ENCODE measurements at regions not wholly inside any gene's neighbourhood (a gene's known extent, or its start where the extent isn't known, plus 50 kb on each side); places are given as distances from the start of the nearest gene placed in this dataset.
"Not testable (repeated sequence)": the region's sequence is repeated elsewhere in the genome, so short reads cannot be mapped to it uniquely, and the experiment has no call there.

DNA sequence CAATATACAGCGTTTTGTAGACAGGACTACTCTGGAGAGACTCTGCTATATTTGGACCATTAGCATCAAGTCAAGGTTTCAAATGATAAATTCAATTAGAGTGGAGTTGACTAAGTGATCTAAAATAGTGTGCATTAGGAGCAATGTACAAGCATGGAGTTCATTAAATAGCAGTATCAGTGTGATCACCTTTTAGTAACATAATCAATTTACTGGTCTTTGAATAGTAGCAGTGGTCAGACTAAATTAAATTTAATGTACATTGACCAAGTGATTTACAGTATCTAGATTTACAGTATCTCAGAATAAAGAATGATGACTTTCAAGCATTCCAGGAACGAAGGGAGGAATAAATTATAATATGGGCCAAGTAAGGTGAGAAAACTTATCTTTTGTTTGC lies 489.6 kb upstream of the ADGRL4 start:
- H3K36me3 Mint-ChIP-seq (ENCODE audit: low read depth): no peaks in the 10 kb centered on the region
- intact Hi-C loops (cut with micrococcal nuclease): no loop called here
- H3K27me3 Mint-ChIP-seq (ENCODE audit: low read depth): no peaks in the 10 kb centered on the region
- no peaks in the 10 kb centered on the region for H3K4me1 Mint-ChIP-seq (ENCODE audit: low read depth)
- H3K9me3 Mint-ChIP-seq: peaks cover 4% of the 10 kb centered on the region
- no peak for DNase-seq (ENCODE audit: low spot score)
- H3K4me3 Mint-ChIP-seq (ENCODE audit: low read depth): no peak overlapping the region
- H3K27ac Mint-ChIP-seq: no peak overlapping the region

DNA sequence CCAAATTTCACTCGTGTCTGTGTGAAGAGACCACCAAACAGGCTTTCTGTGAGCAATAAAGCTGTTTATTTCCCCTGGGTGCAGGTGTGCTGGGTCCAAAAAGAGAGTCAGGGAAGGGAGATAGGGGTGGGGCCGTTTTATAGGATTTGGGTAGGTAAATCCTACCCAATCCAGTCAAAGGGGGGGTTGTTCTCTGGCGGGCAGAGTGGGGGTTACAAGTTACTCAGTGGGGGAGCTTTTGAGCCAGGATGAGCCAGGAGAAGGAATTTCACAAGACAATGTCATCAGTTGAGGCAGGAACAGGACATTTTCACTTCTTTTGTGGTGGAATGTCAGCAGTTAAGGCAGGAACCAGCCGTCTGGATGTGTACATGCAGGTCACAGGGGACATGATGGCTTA lies 487.2 kb upstream of the ADGRL4 start:
- H3K27ac Mint-ChIP-seq; intact Hi-C loops (cut with micrococcal nuclease); H3K36me3 Mint-ChIP-seq (ENCODE audit: low read depth): not testable (repeated sequence)

DNA sequence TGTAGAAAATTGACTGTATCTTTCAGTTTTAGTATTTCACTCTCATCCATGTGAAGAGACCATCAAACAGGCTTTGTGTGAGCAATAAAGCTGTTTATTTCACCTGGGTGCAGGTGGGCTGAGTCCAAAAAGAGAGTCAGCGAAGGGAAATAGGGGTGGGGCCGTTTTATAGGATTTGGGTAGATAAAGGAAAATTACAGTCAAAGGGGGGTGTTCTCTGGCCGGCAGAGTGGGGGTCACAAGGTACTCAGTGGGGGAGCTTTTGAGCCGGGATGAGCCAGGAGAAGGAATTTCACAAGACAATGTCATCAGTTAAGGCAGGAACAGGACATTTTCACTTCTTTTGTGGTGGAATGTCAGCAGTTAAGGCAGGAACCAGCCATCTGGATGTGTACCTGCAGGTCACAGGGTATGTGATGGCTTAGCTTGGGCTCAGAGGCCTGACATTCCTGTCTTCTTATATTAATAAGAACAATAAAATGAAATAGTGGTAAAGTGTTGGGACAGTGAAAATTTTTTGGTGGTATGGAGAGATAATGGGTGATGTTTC lies 482.1 kb upstream of the ADGRL4 start:
- peaks cover 11% of the 10 kb centered on the region for H3K9me3 Mint-ChIP-seq
- H3K27me3 Mint-ChIP-seq (ENCODE audit: low read depth); intact Hi-C loops (cut with micrococcal nuclease); H3K36me3 Mint-ChIP-seq (ENCODE audit: low read depth); DNase-seq (ENCODE audit: low spot score); H3K4me1 Mint-ChIP-seq (ENCODE audit: low read depth); H3K27ac Mint-ChIP-seq; H3K4me3 Mint-ChIP-seq (ENCODE audit: low read depth): not testable (repeated sequence)

More for the DNA sequence above, 487.2 kb upstream of the ADGRL4 start:
- not testable (repeated sequence) for H3K4me3 Mint-ChIP-seq (ENCODE audit: low read depth); DNase-seq (ENCODE audit: low spot score); H3K4me1 Mint-ChIP-seq (ENCODE audit: low read depth); H3K27me3 Mint-ChIP-seq (ENCODE audit: low read depth)
- H3K9me3 Mint-ChIP-seq: peaks cover 11% of the 10 kb centered on the region

DNA sequence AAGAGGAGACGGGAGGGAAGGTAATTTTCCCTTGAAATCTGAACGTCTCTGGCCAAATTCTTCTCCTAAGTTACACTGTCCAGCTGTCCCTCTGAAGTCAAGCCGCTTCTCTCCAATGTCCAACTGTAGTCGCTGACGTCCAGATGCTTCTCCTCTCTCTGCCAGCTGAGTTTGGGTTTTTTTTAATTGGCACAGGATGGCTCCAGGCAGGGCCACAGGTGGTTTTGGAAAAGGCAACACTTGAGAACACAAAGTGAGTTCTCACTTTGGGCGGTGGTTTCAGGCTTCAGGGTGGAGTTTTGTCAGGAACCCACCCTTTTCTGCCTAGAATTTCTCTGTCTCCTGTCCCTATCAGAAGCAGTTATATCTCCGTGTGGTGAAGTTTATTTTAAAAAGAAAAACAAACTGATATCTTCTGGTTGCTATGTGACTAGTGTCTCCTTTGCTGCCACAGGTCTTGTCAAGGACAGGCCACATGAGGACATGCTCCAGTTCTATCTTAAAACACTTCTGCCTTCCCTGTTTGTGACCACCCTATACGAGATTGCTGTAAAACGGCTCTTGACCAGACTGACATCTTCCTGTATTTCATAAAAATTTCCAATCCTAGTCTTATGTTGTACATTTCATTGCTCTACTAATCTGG lies 472.3 kb upstream of the ADGRL4 start:
- H3K4me3 Mint-ChIP-seq (ENCODE audit: low read depth): no peak overlapping the region
- no peaks in the 10 kb centered on the region for H3K27me3 Mint-ChIP-seq (ENCODE audit: low read depth)
- intact Hi-C loops (cut with micrococcal nuclease): no loop called here
- H3K4me1 Mint-ChIP-seq (ENCODE audit: low read depth): no peaks in the 10 kb centered on the region
- no peak overlapping the region for H3K27ac Mint-ChIP-seq
- DNase-seq (ENCODE audit: low spot score): no peak
- H3K36me3 Mint-ChIP-seq (ENCODE audit: low read depth): no peaks in the 10 kb centered on the region
- no peaks in the 10 kb centered on the region for H3K9me3 Mint-ChIP-seq

DNA sequence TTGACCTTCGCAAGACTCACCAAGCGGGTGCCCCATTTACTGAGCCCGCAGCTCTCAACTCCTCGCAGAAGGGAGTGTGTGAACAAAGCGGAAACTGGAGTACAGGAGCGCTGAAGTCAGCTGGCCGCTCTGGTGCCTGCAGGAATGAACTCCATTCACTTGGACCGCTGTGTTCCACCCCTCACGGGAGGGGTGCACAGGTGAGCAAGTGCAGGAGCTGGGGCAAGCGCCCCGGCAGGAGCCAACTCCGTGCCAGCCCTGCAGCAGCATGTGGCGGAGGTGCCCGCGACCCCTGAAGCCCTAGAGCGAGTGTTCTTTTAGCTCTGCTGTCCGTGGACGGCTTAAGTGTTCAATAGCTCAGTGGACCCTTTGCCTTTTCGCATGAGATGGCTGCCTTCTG lies 471.6 kb upstream of the ADGRL4 start:
- DNase-seq (ENCODE audit: low spot score): no peak
- no peaks in the 10 kb centered on the region for H3K36me3 Mint-ChIP-seq (ENCODE audit: low read depth)
- H3K4me1 Mint-ChIP-seq (ENCODE audit: low read depth): no peaks in the 10 kb centered on the region
- intact Hi-C loops (cut with micrococcal nuclease): no loop called here
- no peaks in the 10 kb centered on the region for H3K9me3 Mint-ChIP-seq
- H3K27me3 Mint-ChIP-seq (ENCODE audit: low read depth): no peaks in the 10 kb centered on the region
- no peak overlapping the region for H3K4me3 Mint-ChIP-seq (ENCODE audit: low read depth)
- H3K27ac Mint-ChIP-seq: no peak overlapping the region

DNA sequence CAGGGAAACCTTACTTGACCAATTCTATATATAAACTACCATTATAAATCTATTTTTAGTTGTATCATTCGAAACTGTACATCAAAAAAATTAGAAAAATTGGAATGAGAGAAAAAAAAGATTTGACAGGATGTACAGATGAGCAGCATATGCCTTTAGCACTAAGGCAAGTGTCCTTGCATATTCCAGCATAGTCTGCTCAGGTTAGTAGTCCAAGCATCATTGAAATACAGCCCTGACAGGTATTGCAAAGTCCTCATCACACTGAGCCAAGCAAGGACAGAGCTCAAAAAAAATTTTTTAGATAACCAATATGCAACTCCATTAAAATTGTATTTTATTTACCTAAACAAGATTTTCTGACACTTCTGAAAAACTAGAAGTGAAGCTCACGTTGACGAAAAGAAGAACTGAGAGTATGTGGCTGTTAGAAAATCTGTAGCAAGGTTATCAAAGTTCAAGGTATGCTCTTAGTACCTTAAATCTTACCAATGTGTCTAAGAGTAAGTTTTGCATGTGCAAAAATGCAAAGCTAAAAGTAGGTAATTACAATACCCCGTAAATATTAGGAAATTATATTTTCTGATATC lies 465.6 kb upstream of the ADGRL4 start:
- Mint-ChIP-seq H3K4me3 (ENCODE audit: low read depth) (no peak overlapping the region), H3K36me3 (ENCODE audit: low read depth) (no peaks in the 10 kb centered on the region), H3K4me1 (ENCODE audit: low read depth) (no peaks in the 10 kb centered on the region), H3K27ac (no peak overlapping the region), H3K27me3 (ENCODE audit: low read depth) (no peaks in the 10 kb centered on the region), H3K9me3 (no peaks in the 10 kb centered on the region)
- intact Hi-C loops (cut with micrococcal nuclease): no loop called here
- DNase-seq (ENCODE audit: low spot score): no peak

DNA sequence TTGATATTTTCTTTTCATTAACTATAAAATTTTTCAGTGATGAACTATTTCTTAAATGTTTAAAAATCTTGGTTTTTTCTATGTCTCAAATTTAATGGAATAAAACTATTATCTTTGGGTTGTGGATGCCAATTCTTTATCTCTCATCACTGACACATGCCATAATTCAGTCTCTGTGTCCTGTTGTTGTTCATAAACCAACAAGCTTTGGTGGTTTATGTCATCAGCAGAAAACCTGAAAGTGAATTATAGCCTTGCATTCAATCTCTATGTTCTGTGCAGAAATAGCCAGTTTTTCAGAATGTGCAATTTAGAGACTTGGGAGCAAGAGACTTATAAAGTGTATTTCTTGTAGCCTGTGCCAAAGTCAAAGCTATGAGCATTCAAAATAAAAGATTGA lies 462.6 kb upstream of the ADGRL4 start:
- Mint-ChIP-seq H3K4me3 (ENCODE audit: low read depth) (no peak overlapping the region), H3K36me3 (ENCODE audit: low read depth) (no peaks in the 10 kb centered on the region), H3K27me3 (ENCODE audit: low read depth) (no peaks in the 10 kb centered on the region), H3K4me1 (ENCODE audit: low read depth) (no peaks in the 10 kb centered on the region), H3K9me3 (peaks cover 4% of the 10 kb centered on the region), H3K27ac (no peak overlapping the region)
- intact Hi-C loops (cut with micrococcal nuclease): no loop called here
- no peak for DNase-seq (ENCODE audit: low spot score)

DNA sequence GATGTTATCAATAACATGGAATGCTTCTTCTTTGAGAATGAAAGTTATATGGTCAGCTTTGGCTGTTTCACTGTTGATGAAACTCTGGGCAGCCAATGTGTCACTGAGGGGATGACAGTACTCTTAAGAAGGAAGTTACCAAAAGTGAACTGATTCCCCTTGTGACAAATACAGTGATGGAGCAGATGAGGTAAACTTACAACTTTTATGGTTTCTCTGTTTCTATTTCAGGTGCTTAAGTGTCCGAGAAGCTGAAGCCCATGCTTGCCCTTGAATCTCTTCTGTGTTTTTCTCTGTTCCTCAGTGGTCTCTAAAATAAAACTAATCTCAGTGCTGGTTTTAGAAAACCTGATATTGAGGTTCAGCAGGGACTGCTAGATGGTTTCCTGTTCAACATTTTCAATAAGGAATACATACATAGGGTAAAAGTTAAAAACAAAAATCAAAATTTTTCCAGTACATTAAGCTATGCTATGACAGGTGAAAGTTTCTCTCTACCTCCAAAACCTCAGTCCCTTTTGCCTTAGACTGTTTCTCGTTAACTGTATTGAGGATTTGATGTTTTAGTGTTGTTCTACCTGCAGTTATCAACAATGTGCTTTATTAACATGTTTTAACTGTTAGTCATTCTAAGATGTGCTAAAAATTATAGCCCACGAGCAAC lies 454.4 kb upstream of the ADGRL4 start:
- Mint-ChIP-seq H3K4me1 (ENCODE audit: low read depth) (no peaks in the 10 kb centered on the region), H3K9me3 (peaks cover 7% of the 10 kb centered on the region), H3K4me3 (ENCODE audit: low read depth) (no peak overlapping the region), H3K36me3 (ENCODE audit: low read depth) (no peaks in the 10 kb centered on the region), H3K27ac (no peak overlapping the region), H3K27me3 (ENCODE audit: low read depth) (no peaks in the 10 kb centered on the region)
- no peak for DNase-seq (ENCODE audit: low spot score)
- intact Hi-C loops (cut with micrococcal nuclease): no loop called here

DNA sequence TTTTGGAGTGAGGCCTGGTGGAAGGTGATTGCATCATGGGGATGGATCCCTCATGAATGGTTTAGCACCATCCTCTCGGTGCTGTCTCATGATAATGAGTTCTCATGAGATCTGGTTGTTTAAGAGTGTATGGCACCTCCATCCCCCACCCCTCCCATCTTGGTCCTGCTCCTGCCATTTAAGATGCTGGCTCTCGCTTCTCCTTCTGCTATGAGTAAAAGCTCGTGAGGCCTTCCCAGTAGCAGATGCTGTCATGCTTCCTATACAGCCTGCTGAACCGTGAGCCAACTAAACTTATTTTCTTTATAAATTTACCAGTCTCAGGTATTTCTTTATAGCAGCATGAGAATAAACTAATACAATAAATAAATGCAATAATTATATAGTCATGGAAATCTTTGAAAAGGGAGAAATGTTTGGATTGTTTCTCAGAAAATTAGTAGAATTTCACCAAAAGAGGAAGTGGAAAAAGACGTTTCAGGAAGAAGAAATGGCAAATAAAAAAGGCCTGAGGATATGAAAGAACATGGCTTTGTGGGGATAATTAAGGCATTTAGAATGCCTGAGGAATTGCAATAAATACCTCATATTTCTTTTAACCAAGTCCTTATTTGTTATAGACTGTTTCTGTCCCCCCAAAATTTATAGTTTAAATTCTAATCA lies 451.2 kb upstream of the ADGRL4 start:
- no peak overlapping the region for H3K4me3 Mint-ChIP-seq (ENCODE audit: low read depth)
- H3K4me1 Mint-ChIP-seq (ENCODE audit: low read depth): no peaks in the 10 kb centered on the region
- H3K27me3 Mint-ChIP-seq (ENCODE audit: low read depth): no peaks in the 10 kb centered on the region
- no peak for DNase-seq (ENCODE audit: low spot score)
- peaks cover 13% of the 10 kb centered on the region for H3K9me3 Mint-ChIP-seq
- H3K36me3 Mint-ChIP-seq (ENCODE audit: low read depth): no peaks in the 10 kb centered on the region
- H3K27ac Mint-ChIP-seq: no peak overlapping the region
- intact Hi-C loops (cut with micrococcal nuclease): no loop called here

DNA sequence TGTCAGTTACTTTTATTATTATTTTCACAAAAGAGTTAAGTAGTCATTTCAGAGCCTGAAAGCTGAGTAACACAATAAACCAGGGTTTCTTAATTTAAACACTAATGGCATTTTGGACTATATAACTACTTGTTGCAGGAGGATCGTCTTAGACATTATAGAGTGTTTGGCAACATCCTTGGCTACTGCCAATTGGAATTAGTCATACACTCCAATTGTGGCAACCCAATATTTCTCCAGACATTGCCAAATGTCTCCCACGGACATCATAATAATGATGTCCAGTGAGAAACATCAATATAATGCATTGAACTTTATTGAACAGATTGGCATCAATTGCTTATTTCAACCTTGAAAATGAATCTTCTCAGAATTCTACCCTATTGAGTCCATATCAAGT lies 441.9 kb upstream of the ADGRL4 start:
- H3K27ac Mint-ChIP-seq: no peak overlapping the region
- no peak for DNase-seq (ENCODE audit: low spot score)
- intact Hi-C loops (cut with micrococcal nuclease): no loop called here
- H3K9me3 Mint-ChIP-seq: peaks cover 10% of the 10 kb centered on the region
- no peaks in the 10 kb centered on the region for H3K36me3 Mint-ChIP-seq (ENCODE audit: low read depth)
- no peaks in the 10 kb centered on the region for H3K27me3 Mint-ChIP-seq (ENCODE audit: low read depth)
- H3K4me1 Mint-ChIP-seq (ENCODE audit: low read depth): no peaks in the 10 kb centered on the region
- no peak overlapping the region for H3K4me3 Mint-ChIP-seq (ENCODE audit: low read depth)

DNA sequence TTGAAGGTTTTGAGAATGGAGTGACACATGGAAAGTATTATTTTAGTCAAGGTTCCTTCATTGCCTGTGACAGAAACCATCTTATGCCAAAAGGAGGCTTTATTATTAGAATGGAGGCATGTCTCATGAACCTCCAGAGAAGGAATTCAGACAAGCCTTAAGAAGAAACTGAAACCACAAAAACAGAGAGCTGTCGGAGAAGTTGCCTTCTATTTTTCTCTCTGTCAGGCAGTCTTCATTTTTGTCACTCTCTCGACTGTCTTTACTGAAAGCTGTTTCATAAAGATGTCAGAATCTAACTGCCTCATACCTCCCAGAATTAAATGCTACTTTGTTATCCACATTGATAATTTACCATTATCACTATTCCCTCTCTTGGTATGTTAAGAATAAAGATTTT lies 434.7 kb upstream of the ADGRL4 start:
- Mint-ChIP-seq H3K27me3 (ENCODE audit: low read depth) (no peaks in the 10 kb centered on the region), H3K4me1 (ENCODE audit: low read depth) (no peaks in the 10 kb centered on the region), H3K4me3 (ENCODE audit: low read depth) (no peak overlapping the region), H3K9me3 (peaks cover 15% of the 10 kb centered on the region), H3K36me3 (ENCODE audit: low read depth) (no peaks in the 10 kb centered on the region), H3K27ac (no peak overlapping the region)
- no peak for DNase-seq (ENCODE audit: low spot score)
- intact Hi-C loops (cut with micrococcal nuclease): no loop called here

DNA sequence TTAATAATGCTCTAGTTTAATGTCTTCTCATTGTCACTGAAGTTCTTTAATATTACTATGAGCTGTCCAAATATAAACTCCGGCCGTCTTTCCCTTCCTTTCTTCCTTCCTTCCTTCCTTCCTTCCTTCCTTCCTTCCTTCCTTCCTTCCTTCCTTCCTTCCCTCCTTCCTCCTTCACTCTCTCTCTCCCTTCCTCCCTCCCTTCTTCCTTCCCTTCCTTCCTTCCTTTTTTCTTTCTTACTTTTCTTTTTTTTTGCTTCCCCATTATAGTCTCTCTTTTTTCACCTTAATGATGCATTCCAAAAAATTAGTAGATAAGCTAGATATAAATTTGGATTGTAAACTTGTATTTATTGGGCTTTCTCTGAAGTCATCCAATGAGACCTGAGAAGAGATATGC lies 431.0 kb upstream of the ADGRL4 start:
- H3K4me3 Mint-ChIP-seq (ENCODE audit: low read depth): no peak overlapping the region
- peaks cover 5% of the 10 kb centered on the region for H3K9me3 Mint-ChIP-seq
- no peak for DNase-seq (ENCODE audit: low spot score)
- H3K36me3 Mint-ChIP-seq (ENCODE audit: low read depth): no peaks in the 10 kb centered on the region
- no peaks in the 10 kb centered on the region for H3K4me1 Mint-ChIP-seq (ENCODE audit: low read depth)
- H3K27me3 Mint-ChIP-seq (ENCODE audit: low read depth): no peaks in the 10 kb centered on the region
- no peak overlapping the region for H3K27ac Mint-ChIP-seq
- intact Hi-C loops (cut with micrococcal nuclease): no loop called here

DNA sequence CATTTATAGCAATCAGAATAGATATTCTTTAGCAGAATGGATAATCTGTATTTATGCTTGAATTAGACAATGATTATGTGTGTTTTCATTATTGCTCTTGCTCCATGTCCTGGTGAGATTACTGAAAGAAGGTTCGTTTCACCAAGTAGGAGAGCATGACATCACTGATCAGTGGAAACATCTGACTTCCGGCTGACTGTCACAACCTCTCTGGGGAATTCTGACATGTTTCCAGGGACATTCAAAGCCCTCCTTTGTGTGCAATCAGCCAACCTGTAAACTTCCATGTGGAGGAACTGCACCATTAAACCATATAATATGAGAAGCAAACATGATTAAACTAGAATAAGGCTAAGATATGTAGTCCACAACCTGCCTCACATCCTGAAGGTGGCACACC lies 424.8 kb upstream of the ADGRL4 start:
- H3K36me3 Mint-ChIP-seq (ENCODE audit: low read depth): no peaks in the 10 kb centered on the region
- intact Hi-C loops (cut with micrococcal nuclease): no loop called here
- H3K4me3 Mint-ChIP-seq (ENCODE audit: low read depth): no peak overlapping the region
- no peaks in the 10 kb centered on the region for H3K4me1 Mint-ChIP-seq (ENCODE audit: low read depth)
- H3K27me3 Mint-ChIP-seq (ENCODE audit: low read depth): no peaks in the 10 kb centered on the region
- no peak for DNase-seq (ENCODE audit: low spot score)
- H3K9me3 Mint-ChIP-seq: no peaks in the 10 kb centered on the region
- no peak overlapping the region for H3K27ac Mint-ChIP-seq

Data from activated T-helper 2 cell treated with anti-CD3 and anti-CD28 coated beads, Interferon-gamma antibody, Interleukin-2, Interleukin-4, amounts not matched to agents 10 μg/mL and 5 μg/mL and 100 μg/mL, durations not matched to agents 14 hours and 24 hours and 36 hours (primary cell).